Endothelial cell of umbilical vein (primary cell): ENCODE measurements at regions not wholly inside any gene's neighbourhood (a gene's known extent, or its start where the extent isn't known, plus 50 kb on each side); places are given as distances from the start of the nearest gene placed in this dataset.

ENCODE experiments used
- BruUV-seq: library from RNA; stranded (reverse); fragments of 400-500 nt; replicated peaks from 2 replicates; lab custom pipeline; 2021; lab: Mats Ljungman, UMichigan
- CTCF ChIA-PET: fragments of 300-600, 350-600 bp; sonication (Branson Sonifier 250); formaldehyde crosslinking; loops from one replicate; lab custom pipeline; 2021; ENCODE audit warnings: antibody characterized with exemption, inconsistent platforms; lab: Charles Lee
- POLR2A ChIA-PET: fragments of 300-600, 350-600 bp; sonication (Branson Sonifier 250); formaldehyde crosslinking; loops from one replicate; lab custom pipeline; 2021; ENCODE audit warnings: antibody characterized with exemption, inconsistent platforms; lab: Charles Lee
- DNase-seq: peaks from one replicate; pipeline ENCODE4 v3.0.0-alpha.2; 2011; ENCODE audit warnings: low read depth, low spot score
- FAIRE-seq: peaks from 2 replicates; lab custom pipeline; 2011; peaks lifted over from hg19 to GRCh38; lab: Jason Lieb, UNC
- H2AFZ ChIP-seq: 2 replicates; pipeline ENCODE4 v1.6.0; 2012; ENCODE audit warnings: low read depth, low read length, control low read depth, inconsistent platforms
- H3K27ac ChIP-seq: 2 replicates; pipeline ENCODE4 v1.5.1; 2011; ENCODE audit warnings: low read depth, mild to moderate bottlenecking, control low read depth, low read length, moderate library complexity; ENCODE audit not compliant: insufficient read depth
- H3K27me3 ChIP-seq, 2 experiments: 2 replicates each; pipeline versions ENCODE4 v1.6.0 to v1.6.1; 2011; ENCODE audit warnings: low read length in 2 of 2, mixed read lengths in 1 of 2; ENCODE audit not compliant: control insufficient read depth in 2 of 2, insufficient read depth in 2 of 2
- H3K36me3 ChIP-seq, 2 experiments: 2 replicates in 1 of 2; 3 replicates in 1 of 2; pipeline ENCODE4 v1.5.1; 2011; ENCODE audit warnings: low read length in 2 of 2, mild to moderate bottlenecking in 1 of 2, moderate library complexity in 1 of 2; ENCODE audit not compliant: control insufficient read depth in 2 of 2, insufficient read depth in 2 of 2; ENCODE audit errors: extremely low read depth in 1 of 2
- H3K4me1 ChIP-seq: 3 replicates; pipeline ENCODE4 v1.5.1; 2011; ENCODE audit warnings: mild to moderate bottlenecking, low read length; ENCODE audit not compliant: control insufficient read depth, insufficient read depth; ENCODE audit errors: extremely low read depth
- H3K4me2 ChIP-seq: 2 replicates; pipeline ENCODE4 v1.6.1; 2011; ENCODE audit warnings: low read length, control low read depth, mixed read lengths; ENCODE audit not compliant: insufficient read depth
- H3K4me3 ChIP-seq, 3 experiments: fragments of 200-600 bp in 1 of 3; sonication (generic), shearing (Covaris generic) in 1 of 3; replicated peaks in 1 of 3; 2 replicates each; pipeline ENCODE4 v1.5.1; 2011 to 2016; ENCODE audit warnings: control low read depth in 3 of 3, low read length in 3 of 3, mild to moderate bottlenecking in 2 of 3, inconsistent platforms in 1 of 3, low read depth in 1 of 3, moderate library complexity in 1 of 3; ENCODE audit not compliant: insufficient read depth in 1 of 3
- H3K79me2 ChIP-seq: 2 replicates; pipeline ENCODE4 v1.6.0; 2012; ENCODE audit warnings: low read length, inconsistent platforms; ENCODE audit not compliant: control insufficient read depth, insufficient read depth
- H3K9ac ChIP-seq: replicated peaks from 2 replicates; pipeline ENCODE3; 2011; ENCODE audit warnings: low read length, control low read depth; ENCODE audit not compliant: insufficient read depth; ENCODE audit errors: extremely low read depth
- H3K9me1 ChIP-seq: replicated peaks from 3 replicates; pipeline ENCODE4 v1.6.0; 2011; ENCODE audit warnings: mild to moderate bottlenecking, low read length; ENCODE audit not compliant: control insufficient read depth, insufficient read depth; ENCODE audit errors: extremely low read depth
- H3K9me3 ChIP-seq: replicated peaks from 2 replicates; pipeline ENCODE4 v1.5.1; 2012; ENCODE audit warnings: low read length, inconsistent platforms; ENCODE audit not compliant: control insufficient read depth, insufficient read depth
- H4K20me1 ChIP-seq: replicated peaks from 2 replicates; pipeline ENCODE3; 2011; ENCODE audit warnings: mild to moderate bottlenecking, low read length; ENCODE audit not compliant: control insufficient read depth, insufficient read depth; ENCODE audit errors: extremely low read depth
- GATA2 ChIP-seq: IDR thresholded peaks from 2 replicates; pipeline ENCODE4 v1.7.0; 2011; ENCODE audit warnings: low read depth, mild to moderate bottlenecking, moderate library complexity, mixed read lengths, low read length; ENCODE audit not compliant: insufficient read length, insufficient read depth
- JUN ChIP-seq: IDR thresholded peaks from 2 replicates; pipeline ENCODE4 v1.6.1; 2011; ENCODE audit warnings: borderline replicate concordance, low read depth; ENCODE audit not compliant: insufficient read length, insufficient read depth
- MYC ChIP-seq: IDR thresholded peaks from one replicate; pipeline ENCODE4 v1.6.1; 2011; ENCODE audit warnings: mild to moderate bottlenecking, low read depth, low read length
- dilution Hi-C: fragments of 300-500 bp; cut with MboI; formaldehyde crosslinking; loops from one replicate; pipeline ENCODE4 v1.15.0; 2019; ENCODE audit warnings: low sequenced_read_pairs; ENCODE audit not compliant: extremely low pct_ligation_motif_present
- intact Hi-C: fragments of 100-400 bp; cut with micrococcal nuclease; formaldehyde crosslinking; loops from one replicate; pipeline ENCODE4 v1.10.0; 2022

GRCh38 chr17:74045608-74046280 lies 157.7 kb upstream of the RPL38 start:
- no TSS peak for BruUV-seq
- FAIRE-seq, result no peak
- POLR2A ChIA-PET, result no interaction called here

GRCh38 chr17:74049167-74049966 lies 154.1 kb upstream of the RPL38 start:
- DNase-seq (no peak), FAIRE-seq (no peak)
- POLR2A ChIA-PET, result no interaction called here
- dilution Hi-C loops, result no loop called here
- CTCF ChIA-PET, result no interaction called here
- Histone ChIP-seq H3K4me1 (no peaks in the 10 kb centered on the region), H3K4me3 (no peak overlapping the region), H3K9ac (no peak overlapping the region), H2AFZ (no peak overlapping the region), H3K79me2 (no peaks in the 10 kb centered on the region), H3K9me3 (peaks cover 2% of the 10 kb centered on the region), H3K4me2 (no peak overlapping the region), H3K27me3 (no peaks in the 10 kb centered on the region), H3K9me1 (no peaks in the 10 kb centered on the region), H3K36me3 (no peaks in the 10 kb centered on the region), H3K27ac (no peak overlapping the region), H4K20me1 (no peaks in the 10 kb centered on the region)
- no peak for TF ChIP-seq GATA2
- TF ChIP-seq MYC, result no peak
- intact Hi-C loops, result no loop called here
- no TSS peak for BruUV-seq

More at GRCh38 chr17:74045608-74046280, 157.7 kb upstream of the RPL38 start:
- Histone ChIP-seq H4K20me1 (no peaks in the 10 kb centered on the region), H3K4me1 (no peaks in the 10 kb centered on the region), H3K27ac (no peak overlapping the region), H3K9me1 (no peaks in the 10 kb centered on the region), H3K9me3 (peaks cover 2% of the 10 kb centered on the region), H3K4me2 (no peak overlapping the region), H2AFZ (no peak overlapping the region), H3K36me3 (no peaks in the 10 kb centered on the region), H3K9ac (no peak overlapping the region), H3K4me3 (no peak overlapping the region), H3K27me3 (no peaks in the 10 kb centered on the region), H3K79me2 (no peaks in the 10 kb centered on the region)
- no peak for TF ChIP-seq JUN
- CTCF ChIA-PET, result no interaction called here
- dilution Hi-C loops, result no loop called here
- no peak for DNase-seq
- intact Hi-C loops, result no loop called here
